ENCODE measurements at regions not wholly inside any gene's neighbourhood (a gene's known extent, or its start where the extent isn't known, plus 50 kb on each side); places are given as distances from the start of the nearest gene placed in this dataset.

- no peak overlapping the region for H3K56ac ChIP-seq (ENCODE audit: insufficient read length, low read depth, low read length)
- no peak overlapping the region for H2AK5ac ChIP-seq (ENCODE audit: insufficient read length, low read length)
- no peak overlapping the region for H3K4ac ChIP-seq (ENCODE audit: low read depth, low read length)
- H3K27ac ChIP-seq (ENCODE audit: insufficient read length, low read depth, low read length) = no peak overlapping the region
- Mint-ChIP-seq H3K9me3 (peaks cover 9 to 14% of the 10 kb centered on the region in 2 experiments; a peak in 4 of 5 replicates), H3K36me3 (ENCODE audit: insufficient read depth in 1 of 3, low read depth in 3 of 3) (peaks cover 0 to 18% (median 6%) of the 10 kb centered on the region in 3 experiments; a peak in 5 of 7 replicates), H3K27me3 (ENCODE audit: low read depth) (no peaks in the 10 kb centered on the region), H3K4me1 (peaks cover 0 to 3% of the 10 kb centered on the region in 2 experiments; a peak in 2 of 4 replicates), H3K4me3 (no peak overlapping the region), H3K27ac (no peak overlapping the region)
- H4K8ac ChIP-seq (replicated peaks; ENCODE audit: insufficient read length, low read depth, low read length) = no peak overlapping the region
- H4K91ac ChIP-seq (ENCODE audit: insufficient read length, low read depth, low read length) = no peak overlapping the region
- H2BK120ac ChIP-seq (ENCODE audit: low read depth, low read length, poor library complexity, severe bottlenecking) = no peak overlapping the region
- H2BK20ac ChIP-seq (ENCODE audit: low read depth, low read length, poor library complexity, severe bottlenecking) = no peak overlapping the region
- no peaks in the 10 kb centered on the region for H3K4me1 ChIP-seq (ENCODE audit: insufficient read depth, low read length)
- H4K20me1 ChIP-seq (ENCODE audit: control insufficient read depth, insufficient read depth, insufficient read length) = no peaks in the 10 kb centered on the region
- H2BK15ac ChIP-seq (ENCODE audit: low read depth, low read length) = no peak overlapping the region
- H2BK5ac ChIP-seq (ENCODE audit: insufficient read length, low read length) = no peak overlapping the region
- no peak overlapping the region for H3T11ph ChIP-seq (ENCODE audit: low read length)
- H3K18ac ChIP-seq (ENCODE audit: insufficient read length, low read depth, low read length) = no peak overlapping the region
- H3K79me1 ChIP-seq (ENCODE audit: insufficient read depth, low read depth, low read length, poor library complexity, severe bottlenecking) = no peaks in the 10 kb centered on the region
- no peak overlapping the region for H3K4me2 ChIP-seq (ENCODE audit: insufficient read depth, insufficient read length, low read length)
- no peak overlapping the region for H3K23ac ChIP-seq (ENCODE audit: insufficient read length, low read depth, low read length)
- no peaks in the 10 kb centered on the region for H3K9me3 ChIP-seq (ENCODE audit: control insufficient read depth, low read depth, low read length)
- TF ChIP-seq CTCF (conservative IDR thresholded peaks at IDR 0.05) = no peak
- H3K27me3 ChIP-seq (ENCODE audit: insufficient read depth, low read length) = no peaks in the 10 kb centered on the region
- DNase-seq = no peak
- no peaks in the 10 kb centered on the region for H3K79me2 ChIP-seq (ENCODE audit: insufficient read depth, low read length)
- no peak overlapping the region for H3K14ac ChIP-seq (ENCODE audit: insufficient read depth, low read length)
- no peak overlapping the region for H2AFZ ChIP-seq (ENCODE audit: low read length)
- no peak overlapping the region for H4K5ac ChIP-seq (ENCODE audit: insufficient read length, low read depth, low read length)
- H2BK12ac ChIP-seq (ENCODE audit: insufficient read length, low read depth, low read length) = no peak overlapping the region
- no peak overlapping the region for H3K9ac ChIP-seq (ENCODE audit: extremely low read depth, insufficient read length, low read length)
- no peaks in the 10 kb centered on the region for H3K23me2 ChIP-seq (ENCODE audit: insufficient read length, low read depth, low read length, poor library complexity, severe bottlenecking)
Measured at GRCh38 chr5:123921193-123921592, 409.2 kb downstream of the CSNK1G3 start.
